NCI-H2081 treated with DMSO at 0.1 percent for 48 hours (cell line): ENCODE measurements at regions not wholly inside any gene's neighbourhood (a gene's known extent, or its start where the extent isn't known, plus 50 kb on each side); places are given as distances from the start of the nearest gene placed in this dataset.
"Not testable (repeated sequence)": the region's sequence is repeated elsewhere in the genome, so short reads cannot be mapped to it uniquely, and the experiment has no call there.

Source experiments
- DNase-seq: peaks from one replicate; lab custom pipeline; 2025; lab: John Stamatoyannopoulos, UW

DNA sequence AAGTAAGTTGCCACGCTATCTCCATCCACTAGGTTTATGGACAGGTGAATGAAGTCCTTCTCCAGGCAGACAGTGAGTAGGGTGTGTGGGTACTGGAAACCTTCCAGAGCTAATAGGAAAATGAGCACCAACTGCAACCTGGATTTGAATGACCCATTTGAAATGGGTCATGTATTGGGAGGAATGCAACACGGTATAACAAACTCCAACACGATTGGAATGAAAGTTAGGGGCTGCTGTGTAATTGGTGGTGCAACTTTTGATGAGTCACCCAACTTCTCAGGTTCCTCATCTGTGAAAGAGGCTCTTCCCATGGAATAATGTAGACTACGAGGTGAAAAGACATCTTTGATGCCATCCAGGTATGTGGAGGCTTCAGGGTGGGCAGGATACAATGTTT lies 241.4 kb upstream of the PODXL start:
- no peak for DNase-seq

DNA sequence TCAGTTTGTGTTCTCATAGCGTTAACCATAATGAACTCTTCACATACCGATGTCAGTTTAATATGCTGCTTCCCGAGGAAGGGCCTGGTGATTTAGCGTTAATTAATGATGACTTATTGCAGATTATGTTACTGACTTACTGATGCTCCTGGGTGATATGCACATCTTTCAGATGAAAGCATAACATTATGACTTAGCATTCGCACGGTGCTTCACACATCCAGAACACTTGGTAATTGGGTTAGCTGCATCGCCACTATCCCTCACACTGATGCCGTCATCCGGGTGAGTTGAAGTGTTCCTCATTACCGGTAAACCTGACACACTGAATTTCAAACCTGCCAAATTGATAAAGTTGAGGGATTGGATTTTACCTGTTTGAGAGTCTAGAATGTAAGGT lies 239.0 kb upstream of the PODXL start:
- DNase-seq, result no peak

DNA sequence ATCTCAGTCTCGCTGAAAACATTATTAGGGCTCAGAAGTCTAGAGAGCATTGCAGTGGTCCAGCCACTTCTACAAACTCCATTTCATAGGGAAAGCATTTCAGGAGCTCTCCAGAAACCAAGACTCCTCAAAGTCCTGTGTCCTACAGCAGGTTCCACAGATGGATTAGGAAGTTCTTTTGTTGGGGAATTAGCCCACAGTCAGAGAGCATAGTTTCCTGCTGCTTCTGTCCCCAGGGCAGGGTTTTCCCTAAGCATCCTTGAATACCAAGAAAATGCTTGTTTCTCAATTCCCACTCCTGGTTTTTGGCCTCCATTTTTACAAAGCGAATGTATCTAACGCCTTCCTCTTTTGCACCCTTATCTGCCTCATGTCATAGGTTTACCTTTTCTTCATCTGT lies 235.9 kb upstream of the PODXL start:
- no peak for DNase-seq

DNA sequence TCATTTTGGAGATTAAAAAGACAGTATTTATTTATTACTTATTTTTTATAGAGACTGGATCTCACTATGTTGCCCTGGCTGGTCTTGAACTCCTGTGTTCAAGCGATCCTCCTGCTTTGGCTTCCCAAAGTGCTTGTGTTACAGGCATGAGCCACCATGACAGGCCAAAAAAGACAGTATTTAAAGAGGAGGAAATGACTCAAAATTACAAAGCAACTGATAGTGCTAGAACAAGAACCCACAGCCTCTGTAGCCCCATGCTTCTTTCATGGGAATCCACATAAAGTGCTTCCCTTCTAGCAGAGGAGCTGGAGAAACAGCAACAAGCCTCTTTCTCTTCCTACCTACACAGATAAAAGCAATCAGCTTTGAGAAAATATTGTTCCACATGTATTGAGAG lies 230.7 kb upstream of the PODXL start:
- DNase-seq, result no peak

DNA sequence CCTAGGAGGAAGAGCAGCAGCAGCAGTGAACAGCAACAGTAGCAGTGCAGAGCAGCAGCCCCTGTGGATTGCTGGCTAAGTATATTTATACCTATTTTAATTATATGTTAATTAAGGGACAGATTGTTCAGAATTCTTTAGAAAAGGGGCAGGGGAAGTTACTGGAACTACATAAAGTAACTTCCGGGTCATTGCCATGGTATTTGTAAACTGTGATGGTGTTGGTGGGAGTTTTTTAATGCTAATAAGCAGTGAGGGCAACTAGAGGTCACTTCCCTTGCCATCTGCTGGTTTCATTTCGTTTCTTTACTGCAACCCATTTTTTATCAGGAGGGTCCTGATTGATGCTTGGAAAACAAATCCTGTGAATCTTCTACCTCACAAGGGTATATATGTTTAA lies 229.8 kb upstream of the PODXL start:
- no peak for DNase-seq

DNA sequence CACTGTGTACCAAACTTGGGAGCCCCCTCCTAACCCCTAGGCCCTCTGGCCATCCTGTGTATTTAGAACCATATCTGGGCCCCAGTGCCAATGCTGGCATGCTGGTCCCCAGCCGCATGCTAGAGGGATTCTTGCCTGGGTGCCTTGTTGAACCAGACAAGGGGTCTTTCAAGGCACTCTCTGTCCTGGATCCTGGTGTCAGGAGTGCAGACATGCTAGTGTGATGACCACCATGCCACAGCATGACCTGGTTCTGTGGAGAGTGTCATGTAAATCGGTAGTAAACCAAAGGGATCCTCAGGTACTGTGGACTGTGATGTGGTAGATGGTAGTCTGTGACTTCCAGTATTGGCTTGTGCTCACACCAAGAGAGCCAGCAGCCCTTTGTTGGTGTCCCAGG lies 222.2 kb upstream of the PODXL start:
- DNase-seq, result no peak

DNA sequence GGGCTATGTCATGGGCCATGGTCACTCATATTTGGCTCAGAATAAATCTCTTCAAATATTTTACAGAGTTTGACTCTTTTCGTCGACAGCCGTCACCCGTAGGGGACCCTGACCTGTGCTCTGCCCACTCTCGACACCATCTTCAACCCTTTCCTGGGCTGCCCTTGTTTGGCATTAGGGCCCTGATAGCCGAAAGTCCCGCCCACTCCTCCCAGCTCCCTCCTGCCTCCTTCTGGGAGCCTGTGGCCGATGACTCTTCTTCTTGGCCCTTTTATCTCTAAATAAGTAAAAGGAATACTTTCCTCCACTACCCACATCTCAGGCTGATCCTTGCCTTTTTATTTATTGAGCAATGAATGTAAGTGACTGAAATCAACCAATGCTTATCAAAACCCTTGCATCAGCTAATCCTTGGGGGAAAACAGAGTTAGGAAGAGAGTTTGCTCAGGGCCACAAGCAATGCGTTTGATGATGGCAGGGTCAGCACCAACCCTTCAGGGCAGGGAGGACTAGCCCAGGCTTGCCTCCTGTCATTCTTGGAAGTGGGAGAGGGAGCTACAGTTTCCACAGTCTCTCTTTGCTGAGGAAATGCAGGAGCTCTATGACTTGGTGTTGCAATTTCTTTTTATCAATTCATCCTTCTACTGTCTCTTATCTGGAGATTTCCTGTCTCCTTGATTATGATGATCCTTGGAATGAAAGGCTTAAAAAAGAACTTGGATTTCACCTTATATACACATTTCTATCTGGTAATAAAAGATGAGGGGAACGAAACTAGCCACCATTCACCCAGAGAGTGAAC lies 218.2 kb upstream of the PODXL start:
- DNase-seq, result no peak

DNA sequence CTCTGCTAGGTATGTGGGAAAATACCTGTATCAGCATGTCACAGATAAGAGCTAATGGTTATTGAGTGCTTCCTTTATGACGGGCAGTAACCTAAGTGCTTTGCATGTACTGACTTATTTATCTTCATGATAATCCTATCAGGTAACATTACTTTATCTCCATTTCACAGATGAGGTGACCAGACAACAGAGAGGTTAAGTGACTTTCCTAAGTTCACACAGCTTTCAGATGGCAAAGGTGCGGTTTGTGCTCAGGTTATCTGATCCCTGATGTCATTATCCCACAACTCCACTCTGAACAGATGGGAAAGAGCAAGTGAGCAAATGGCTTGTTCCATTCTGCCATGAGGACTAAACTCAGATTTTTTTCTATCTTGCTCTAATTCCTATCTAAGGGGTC lies 217.0 kb upstream of the PODXL start:
- no peak for DNase-seq

DNA sequence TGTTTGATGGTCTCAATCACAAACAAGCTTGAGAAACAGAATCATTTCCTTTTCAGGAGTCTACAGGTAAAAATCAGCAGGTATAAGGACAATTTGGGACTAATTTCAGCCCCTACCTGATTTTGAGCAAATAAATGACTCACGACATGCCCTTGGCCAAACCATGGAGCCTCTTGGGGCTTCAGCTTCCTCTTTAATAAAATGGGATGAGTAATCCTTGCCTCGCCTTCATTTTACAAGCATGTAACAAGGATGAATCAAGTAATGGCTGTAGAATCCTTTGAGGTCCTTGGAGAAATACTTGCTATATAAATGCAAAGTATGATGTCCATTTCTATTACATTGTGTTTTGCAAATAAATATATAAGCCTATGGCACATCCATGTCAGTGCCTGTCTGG lies 212.8 kb upstream of the PODXL start:
- no peak for DNase-seq

DNA sequence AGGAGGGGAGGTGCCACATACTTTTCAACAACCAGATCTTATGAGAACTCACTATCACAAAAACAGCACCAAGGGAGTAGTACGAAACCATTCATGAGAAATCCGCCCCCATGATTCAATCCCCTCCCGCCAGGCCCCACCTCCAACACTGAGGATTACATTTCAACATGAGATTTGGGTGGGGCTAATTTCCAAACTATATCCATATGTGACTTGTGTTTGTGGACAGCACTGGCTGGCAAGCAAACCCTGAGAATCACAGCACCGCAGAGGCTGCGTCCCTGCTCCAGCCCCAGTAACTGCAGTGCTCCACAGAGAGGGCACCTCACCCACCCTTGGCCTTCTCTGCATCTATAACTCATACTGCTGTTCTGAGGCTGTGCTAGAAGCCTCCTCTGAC lies 211.2 kb upstream of the PODXL start:
- no peak for DNase-seq

DNA sequence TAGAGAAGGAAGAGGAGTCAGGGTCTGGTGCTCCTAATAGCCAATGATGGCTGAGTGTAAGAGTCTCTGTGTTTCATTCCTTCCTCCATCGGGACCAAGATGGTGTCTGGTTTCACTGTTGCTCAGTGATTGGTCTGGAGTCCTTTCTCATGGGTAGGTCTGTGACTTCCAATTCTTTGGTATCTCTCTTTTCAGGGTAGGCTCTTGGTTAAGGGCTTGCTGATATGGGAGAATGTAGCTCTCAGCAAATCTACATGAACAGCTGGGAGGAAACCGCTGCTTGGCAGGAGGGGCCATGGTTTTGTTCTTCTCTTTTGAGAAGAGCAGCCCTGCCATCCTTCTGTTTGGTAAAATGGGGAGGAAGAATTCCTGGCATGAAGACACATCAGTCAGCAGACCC lies 209.1 kb upstream of the PODXL start:
- no peak for DNase-seq

DNA sequence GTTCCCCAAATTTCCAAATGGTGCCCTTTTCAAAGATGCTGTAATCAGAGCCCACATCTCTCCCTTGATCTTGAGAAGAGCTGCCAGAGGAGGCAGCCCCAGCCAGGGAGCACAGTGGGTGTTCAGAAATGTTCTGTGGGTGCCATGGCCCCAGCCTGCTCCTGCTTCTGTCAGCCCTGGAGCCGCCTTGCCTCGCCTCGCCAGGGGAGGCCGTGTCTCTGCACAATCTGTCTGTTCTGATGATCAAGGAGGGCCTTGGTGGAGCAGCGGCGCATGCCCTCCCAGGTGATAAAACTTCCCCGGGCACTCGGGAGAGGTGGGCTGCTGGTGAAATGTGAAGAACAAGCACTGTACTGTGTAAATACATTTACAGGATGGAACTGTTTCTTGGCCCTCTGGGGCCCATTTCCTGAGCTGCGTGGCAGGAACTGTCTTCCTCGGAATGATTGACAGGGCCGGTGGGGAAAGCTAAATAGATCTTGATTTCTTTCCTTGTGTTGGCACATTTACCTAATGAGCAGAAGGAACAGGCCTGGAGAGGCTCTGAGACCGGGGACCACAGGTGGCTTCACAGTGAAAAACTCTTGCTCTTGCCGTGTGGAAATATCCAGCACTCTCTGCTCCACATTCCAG lies 207.8 kb upstream of the PODXL start:
- DNase-seq, result no peak

DNA sequence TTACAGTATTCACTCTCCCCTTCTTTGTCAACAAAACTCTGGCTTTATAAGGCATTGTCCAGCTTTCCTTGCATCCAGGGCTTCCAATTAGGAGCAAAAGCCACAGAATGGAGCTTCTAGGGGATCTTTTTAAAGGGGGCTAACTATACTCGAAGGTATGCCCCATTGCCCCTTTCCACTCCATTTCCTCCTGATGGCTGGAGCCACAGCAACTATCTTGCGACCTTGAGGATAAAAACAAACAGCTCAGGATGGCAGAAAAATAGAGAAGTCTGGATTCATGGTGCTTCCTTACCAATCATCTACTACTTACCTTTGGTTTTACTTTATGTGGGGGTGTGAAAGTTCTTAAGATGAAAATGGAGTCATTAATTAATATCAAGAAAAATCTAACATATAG lies 206.3 kb upstream of the PODXL start:
- no peak for DNase-seq

DNA sequence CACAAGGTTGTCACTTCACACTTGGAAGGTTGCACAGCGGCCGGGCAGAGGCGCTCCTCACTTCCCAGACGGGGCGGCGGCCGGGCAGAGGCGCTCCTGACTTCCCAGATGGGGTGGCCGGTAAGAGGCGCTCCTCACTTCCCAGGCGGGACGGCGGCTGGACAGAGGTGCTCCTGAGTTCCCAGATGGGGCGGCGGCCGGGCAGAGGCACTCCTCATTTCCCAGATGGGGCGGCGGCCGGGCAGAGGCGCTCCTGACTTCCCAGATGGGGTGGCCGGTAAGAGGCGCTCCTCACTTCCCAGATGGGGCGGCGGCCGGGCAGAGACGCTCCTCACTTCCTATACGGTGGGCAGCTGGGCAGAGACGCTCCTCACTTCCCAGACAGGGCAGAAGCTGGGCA lies 199.4 kb upstream of the PODXL start:
- not testable (repeated sequence) for DNase-seq

DNA sequence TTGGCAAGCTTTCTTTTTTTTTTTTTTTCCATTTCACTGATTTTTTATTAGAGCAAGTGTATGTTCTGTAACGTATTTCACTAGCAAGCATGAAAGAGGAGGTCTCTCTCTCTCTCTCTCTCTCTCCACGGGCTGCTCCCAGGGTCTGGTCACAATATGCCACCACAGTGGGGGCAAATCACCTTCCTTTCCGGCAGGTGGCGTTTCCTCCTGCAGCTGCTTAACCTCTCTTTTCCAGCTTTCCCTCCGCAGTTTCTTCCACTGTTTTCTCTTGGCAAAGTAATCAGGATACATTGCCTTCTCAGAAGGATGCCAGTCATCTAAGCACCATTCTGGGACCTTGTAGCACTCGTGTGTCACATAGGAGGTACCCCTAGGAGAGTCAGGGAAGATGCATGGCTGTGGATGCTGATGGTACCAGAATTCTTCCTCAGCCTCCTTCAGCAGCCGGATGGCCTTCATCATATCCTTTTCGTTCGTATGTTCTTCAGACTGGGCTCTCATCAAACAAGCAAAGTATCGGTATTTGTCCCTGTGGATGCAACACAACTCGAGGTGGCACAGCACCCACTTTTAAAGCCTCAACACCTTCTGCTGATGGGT lies 197.3 kb upstream of the PODXL start:
- no peak for DNase-seq

DNA sequence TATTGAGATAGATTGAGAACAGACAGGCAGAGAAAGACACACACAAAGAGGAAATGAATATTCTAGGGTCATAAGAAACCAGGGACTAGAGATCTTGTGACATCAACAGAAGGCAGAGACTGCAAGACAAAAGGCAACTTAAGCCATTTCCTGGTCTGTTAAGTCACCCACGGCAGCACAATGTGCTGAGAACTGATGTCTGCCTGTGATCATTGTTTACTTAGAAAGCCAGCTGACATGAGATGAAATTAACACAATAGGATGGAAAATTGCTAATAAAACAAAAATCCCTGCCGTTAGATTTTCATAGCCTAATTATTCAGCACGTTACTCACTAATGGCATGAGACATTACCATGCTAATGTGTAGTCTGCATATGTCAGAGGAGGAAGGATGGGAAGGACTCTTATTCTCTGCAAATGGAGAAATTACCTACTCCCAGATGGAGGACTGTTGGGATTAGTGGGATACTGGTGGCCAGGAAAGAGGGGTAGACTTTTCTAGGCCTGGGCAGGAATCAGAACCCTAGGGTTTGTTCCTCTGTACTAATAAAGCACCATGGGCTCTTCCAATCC lies 191.3 kb upstream of the PODXL start:
- no peak for DNase-seq

DNA sequence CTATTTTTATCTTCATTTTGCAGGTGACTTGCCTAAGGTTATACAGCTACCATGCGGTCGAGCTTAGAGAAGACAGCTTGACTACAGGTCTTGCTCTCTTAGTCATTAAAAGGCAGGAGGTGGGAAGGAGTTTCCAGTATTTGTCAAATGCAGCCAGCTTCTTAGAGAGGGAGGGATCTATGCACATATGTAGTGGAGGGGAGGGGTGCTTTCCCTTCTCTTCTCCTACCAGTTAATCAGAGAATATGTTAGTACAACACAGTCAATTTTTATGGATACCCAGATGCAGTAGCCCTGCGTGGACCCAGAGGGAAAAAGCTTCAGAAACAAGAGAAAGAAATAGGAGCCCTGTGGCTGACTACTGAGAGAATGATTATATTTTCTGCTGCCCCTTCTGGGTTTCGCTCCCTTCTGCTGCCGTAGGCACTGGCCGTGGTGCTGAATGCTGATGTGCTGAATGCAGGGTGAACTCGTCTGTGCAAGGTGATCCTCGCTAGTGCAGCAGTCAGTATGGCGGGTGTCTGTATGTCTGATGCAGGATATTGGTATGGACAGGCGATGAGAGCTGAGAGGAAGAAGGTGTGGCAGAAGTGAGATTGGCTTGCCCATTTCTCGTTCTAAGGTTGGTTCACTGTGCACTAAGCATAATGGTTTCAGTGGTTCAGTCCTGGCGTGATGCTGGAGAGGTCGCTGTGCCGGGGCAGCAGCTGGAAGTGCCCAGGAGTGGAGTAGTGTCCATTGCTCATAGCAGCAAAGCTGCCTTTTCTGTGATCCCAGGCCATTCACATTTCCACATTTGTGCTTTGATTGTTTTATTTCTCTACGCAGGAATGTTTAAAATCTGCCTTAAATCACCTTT lies 189.2 kb upstream of the PODXL start:
- DNase-seq, result no peak

DNA sequence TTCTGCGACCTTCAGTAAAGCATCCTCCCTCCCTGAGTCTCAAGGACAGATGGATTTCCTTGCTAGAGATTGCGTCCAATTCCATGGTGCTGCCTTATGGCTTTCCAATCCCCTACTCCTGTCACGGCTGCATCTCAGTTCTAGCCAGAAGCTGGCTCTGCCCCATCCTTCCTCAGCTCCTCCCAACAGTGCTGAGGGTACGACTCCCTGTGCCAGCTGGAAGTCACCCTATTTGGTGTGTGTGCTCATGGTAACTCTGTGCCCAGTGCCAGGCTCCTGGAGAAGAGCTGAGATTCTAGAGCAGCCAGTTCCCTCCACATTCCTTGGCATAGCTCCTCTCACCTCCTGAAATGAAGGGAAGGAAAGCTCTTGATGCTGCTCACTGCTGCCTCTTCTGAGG lies 185.0 kb upstream of the PODXL start:
- DNase-seq, result no peak

DNA sequence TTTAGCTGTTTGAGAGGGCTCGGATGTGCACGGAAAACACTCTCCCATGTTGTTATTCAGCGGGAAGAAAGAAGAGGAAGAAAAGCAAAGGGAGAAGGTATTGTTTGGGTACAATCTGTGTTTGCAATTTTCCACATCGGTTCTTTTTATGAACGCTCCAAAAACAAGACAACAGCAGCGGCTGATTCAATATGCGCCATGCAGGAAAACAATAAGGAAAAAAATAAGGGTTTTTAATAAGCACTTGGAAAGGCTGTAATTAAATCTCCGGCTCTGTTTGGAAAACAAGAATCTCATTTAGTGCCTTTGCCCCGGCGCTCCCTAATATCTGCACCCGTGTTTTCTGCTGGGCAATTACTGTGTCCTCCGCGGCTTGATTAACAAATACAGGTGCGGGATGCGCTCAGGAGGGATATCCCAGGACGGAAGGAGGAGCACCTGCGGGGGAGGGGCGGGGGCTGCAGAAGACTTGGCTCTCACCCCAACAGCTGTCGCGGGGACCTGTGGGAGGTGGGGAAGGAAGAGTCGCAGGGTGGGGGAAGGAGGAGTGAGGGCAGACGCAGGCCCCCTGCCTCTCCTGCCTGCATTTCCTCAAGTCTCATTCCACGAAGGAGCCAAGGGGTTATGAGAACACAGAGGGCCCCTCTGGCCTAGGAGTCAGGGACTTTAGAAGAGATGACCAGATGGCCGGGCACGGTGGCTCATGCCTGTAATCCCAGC lies 181.5 kb upstream of the PODXL start:
- no peak for DNase-seq

DNA sequence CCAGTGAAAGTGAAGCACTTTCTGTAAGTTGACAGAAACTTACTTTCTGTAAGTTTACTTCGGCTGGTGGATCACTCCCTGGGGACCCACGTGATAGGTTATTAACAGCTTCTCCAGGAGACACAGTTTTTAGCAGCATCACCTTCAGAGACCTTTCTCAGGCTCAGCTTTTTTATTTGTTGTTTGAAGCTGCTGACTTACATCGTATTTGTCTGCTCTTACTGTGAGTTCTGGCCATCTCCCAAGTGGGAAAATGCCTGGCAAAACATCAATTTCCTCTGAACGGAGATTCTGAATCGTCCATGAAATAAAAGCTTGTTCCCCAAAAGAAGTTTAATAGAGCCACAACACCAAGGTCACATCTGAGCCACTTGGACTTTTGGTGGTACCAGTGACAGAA lies 178.7 kb upstream of the PODXL start:
- no peak for DNase-seq

DNA sequence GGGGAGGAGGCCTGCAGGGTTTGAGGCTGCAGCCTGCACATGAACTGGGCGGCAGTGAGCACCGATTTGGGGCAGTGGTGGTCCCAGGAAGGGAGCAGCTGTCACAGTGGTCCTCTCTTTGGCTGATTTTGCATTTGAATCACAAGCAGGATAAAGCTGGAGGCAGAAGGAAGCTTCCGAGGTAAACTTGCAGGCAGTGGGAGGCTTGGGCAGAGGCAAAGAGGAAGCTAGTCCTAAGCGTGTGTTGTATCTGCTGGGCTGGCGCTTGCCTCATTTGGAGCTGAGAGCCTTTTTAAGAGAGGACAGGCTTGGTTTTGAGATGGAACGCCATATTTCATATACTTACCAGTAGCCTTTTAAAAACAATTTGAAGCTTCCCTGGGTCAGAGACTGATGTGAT lies 177.2 kb upstream of the PODXL start:
- DNase-seq, result no peak

DNA sequence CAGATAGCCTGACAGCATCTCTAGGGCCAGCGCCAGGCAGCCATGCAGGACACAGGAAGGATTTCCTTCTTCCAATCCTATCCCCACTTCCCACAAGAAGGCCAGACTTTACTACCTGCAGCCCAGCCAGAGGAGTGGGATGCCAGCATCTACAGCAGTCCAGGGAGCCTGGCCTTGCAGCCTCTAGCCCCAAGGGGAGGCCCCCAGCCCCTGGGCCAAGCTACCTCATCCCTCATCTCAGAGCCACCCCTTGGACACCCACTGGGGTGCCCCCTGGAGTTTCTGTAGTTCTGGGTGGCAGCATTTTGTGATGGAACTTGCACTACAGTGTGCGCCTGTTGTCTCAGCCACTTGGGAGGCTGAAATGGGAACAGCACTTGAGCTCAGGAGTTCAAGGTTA lies 170.8 kb upstream of the PODXL start:
- no peak for DNase-seq
